Stimulated activated CD4-positive, alpha-beta T cell treated with anti-CD3 and anti-CD28 coated beads, Interleukin-4, amount 100 ng/mL, for 1 hour (primary cell): ENCODE measurements at regions not wholly inside any gene's neighbourhood (a gene's known extent, or its start where the extent isn't known, plus 50 kb on each side); places are given as distances from the start of the nearest gene placed in this dataset.

Experiments used
- DNase-seq: peaks from one replicate; pipeline ENCODE4 v3.0.0-alpha.2; 2020

- no peak for DNase-seq
These were observed 116.4 kb downstream of the IRS2 start for GRCh38 chr13:109669956-109670355.

GRCh38 chr13:109669234-109669612 lies 117.2 kb downstream of the IRS2 start:
- DNase-seq: no peak

GRCh38 chr13:109668433-109669233 lies 117.8 kb downstream of the IRS2 start:
- DNase-seq: no peak

- no peak for DNase-seq
These were observed 118.5 kb downstream of the IRS2 start for GRCh38 chr13:109667807-109668291.

- DNase-seq: no peak
These were observed 119.3 kb downstream of the IRS2 start for GRCh38 chr13:109667056-109667455.

GRCh38 chr13:109666656-109667055 lies 119.7 kb downstream of the IRS2 start:
- no peak for DNase-seq

GRCh38 chr13:109665781-109666249 lies 120.6 kb downstream of the IRS2 start:
- no peak for DNase-seq

GRCh38 chr13:109665240-109665639 lies 121.1 kb downstream of the IRS2 start:
- DNase-seq: no peak

GRCh38 chr13:109657395-109657794 lies 129.0 kb downstream of the IRS2 start:
- DNase-seq: no peak

GRCh38 chr13:109656206-109656605 lies 130.2 kb downstream of the IRS2 start:
- no peak for DNase-seq

GRCh38 chr13:109655611-109656010 lies 130.8 kb downstream of the IRS2 start:
- no peak for DNase-seq

- no peak for DNase-seq
These were observed 131.2 kb downstream of the IRS2 start for GRCh38 chr13:109655206-109655600.

- DNase-seq: no peak
These were observed 131.8 kb downstream of the IRS2 start for GRCh38 chr13:109654341-109655205.

GRCh38 chr13:109652531-109652930 lies 133.9 kb downstream of the IRS2 start:
- DNase-seq: no peak

GRCh38 chr13:109651854-109652253 lies 134.5 kb downstream of the IRS2 start:
- no peak for DNase-seq

- no peak for DNase-seq
These were observed 135.1 kb downstream of the IRS2 start for GRCh38 chr13:109651311-109651710.

- DNase-seq: no peak
These were observed 135.5 kb downstream of the IRS2 start for GRCh38 chr13:109650861-109651260.

- no peak for DNase-seq
These were observed 136.7 kb downstream of the IRS2 start for GRCh38 chr13:109649713-109650112.

GRCh38 chr13:109647699-109648098 lies 138.7 kb downstream of the IRS2 start:
- DNase-seq: no peak

GRCh38 chr13:109647053-109647452 lies 139.3 kb downstream of the IRS2 start:
- no peak for DNase-seq

GRCh38 chr13:109646423-109646822 lies 140.0 kb downstream of the IRS2 start:
- DNase-seq: no peak

- no peak for DNase-seq
These were observed 140.6 kb downstream of the IRS2 start for GRCh38 chr13:109645831-109646230.

GRCh38 chr13:109644956-109645355 lies 141.4 kb downstream of the IRS2 start:
- no peak for DNase-seq
